ENCODE measurements at regions not wholly inside any gene's neighbourhood (a gene's known extent, or its start where the extent isn't known, plus 50 kb on each side); places are given as distances from the start of the nearest gene placed in this dataset.

DNA sequence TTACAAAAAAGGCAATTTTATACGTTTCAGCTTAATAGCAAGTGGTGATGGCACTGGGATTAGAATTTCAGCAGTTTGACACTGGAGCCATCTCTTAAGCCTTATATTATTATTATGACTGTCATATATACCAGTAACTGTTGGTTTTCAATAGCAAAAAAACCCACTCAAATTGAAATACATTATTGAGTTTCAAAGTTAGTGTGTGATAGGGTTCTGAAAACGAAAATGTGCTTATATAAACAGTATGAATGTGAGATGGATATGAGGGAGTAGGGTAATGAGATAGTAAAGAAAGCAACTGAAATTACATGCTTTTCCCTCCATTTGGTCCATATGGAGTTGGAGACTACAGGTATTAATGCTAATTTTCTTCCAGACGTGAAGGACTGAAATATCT lies 68.6 kb upstream of the ACTBL2 start:
- H3K9me2 ChIP-seq (ENCODE audit: low read depth, low read length), result no peaks in the 10 kb centered on the region
- no peaks in the 10 kb centered on the region for H3K79me2 ChIP-seq (ENCODE audit: insufficient read depth, low read length)
- H3K27ac ChIP-seq (ENCODE audit: low read depth, low read length, poor library complexity, severe bottlenecking), result no peak overlapping the region
- H3K4me1 ChIP-seq (ENCODE audit: insufficient read depth, low read length, severe bottlenecking), result no peaks in the 10 kb centered on the region
- H3K4me3 ChIP-seq (ENCODE audit: low read depth, low read length, poor library complexity, severe bottlenecking), result no peak overlapping the region
- no peaks in the 10 kb centered on the region for H3K27me3 ChIP-seq (ENCODE audit: insufficient read depth, low read length)
- H3K36me3 ChIP-seq (ENCODE audit: insufficient read depth, low read length), result no peaks in the 10 kb centered on the region
- no peak overlapping the region for H3K9ac ChIP-seq (ENCODE audit: low read length)
- no peaks in the 10 kb centered on the region for H3F3A ChIP-seq (ENCODE audit: insufficient read depth, low read length)
- H2AFZ ChIP-seq (ENCODE audit: low read length), result no peak overlapping the region
- H3K9me3 ChIP-seq (ENCODE audit: low read length), result no peaks in the 10 kb centered on the region
- H4K20me1 ChIP-seq (ENCODE audit: insufficient read depth, low read length), result no peaks in the 10 kb centered on the region
- H3K4me2 ChIP-seq (ENCODE audit: low read length), result no peak overlapping the region
- TF ChIP-seq, protein P1, sequence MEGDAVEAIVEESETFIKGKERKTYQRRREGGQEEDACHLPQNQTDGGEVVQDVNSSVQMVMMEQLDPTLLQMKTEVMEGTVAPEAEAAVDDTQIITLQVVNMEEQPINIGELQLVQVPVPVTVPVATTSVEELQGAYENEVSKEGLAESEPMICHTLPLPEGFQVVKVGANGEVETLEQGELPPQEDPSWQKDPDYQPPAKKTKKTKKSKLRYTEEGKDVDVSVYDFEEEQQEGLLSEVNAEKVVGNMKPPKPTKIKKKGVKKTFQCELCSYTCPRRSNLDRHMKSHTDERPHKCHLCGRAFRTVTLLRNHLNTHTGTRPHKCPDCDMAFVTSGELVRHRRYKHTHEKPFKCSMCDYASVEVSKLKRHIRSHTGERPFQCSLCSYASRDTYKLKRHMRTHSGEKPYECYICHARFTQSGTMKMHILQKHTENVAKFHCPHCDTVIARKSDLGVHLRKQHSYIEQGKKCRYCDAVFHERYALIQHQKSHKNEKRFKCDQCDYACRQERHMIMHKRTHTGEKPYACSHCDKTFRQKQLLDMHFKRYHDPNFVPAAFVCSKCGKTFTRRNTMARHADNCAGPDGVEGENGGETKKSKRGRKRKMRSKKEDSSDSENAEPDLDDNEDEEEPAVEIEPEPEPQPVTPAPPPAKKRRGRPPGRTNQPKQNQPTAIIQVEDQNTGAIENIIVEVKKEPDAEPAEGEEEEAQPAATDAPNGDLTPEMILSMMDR (IDR thresholded peaks at IDR 0.05; ENCODE audit: low read length), result no peak
- no peak for TF ChIP-seq EZH2 (IDR thresholded peaks at IDR 0.05; ENCODE audit: borderline replicate concordance, low read length)

DNA sequence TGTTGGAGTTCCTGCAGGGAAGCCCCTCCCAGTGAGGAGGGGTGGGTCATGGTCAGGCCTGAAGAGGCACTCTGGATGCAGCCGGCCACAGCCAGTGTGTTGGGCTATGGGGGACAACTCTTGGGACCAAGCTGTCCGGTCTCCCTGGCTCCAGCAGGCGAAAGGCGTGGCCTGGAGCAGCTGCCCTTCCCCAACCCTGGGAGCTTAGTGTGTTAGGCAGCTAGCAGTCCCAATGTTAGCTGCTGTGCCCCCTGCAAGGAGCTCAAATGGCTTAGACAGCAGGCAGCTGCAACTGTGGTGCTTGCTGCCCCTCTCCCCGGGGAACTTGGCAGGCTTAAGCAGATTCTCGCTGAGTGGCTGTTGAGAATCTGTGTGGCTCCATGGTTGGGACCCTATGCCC lies 67.5 kb upstream of the ACTBL2 start:
- Histone ChIP-seq H3K9me3 (ENCODE audit: low read length) (no peaks in the 10 kb centered on the region), H3K9ac (ENCODE audit: low read length) (no peak overlapping the region), H3K4me1 (ENCODE audit: insufficient read depth, low read length, severe bottlenecking) (no peaks in the 10 kb centered on the region), H3F3A (ENCODE audit: insufficient read depth, low read length) (no peaks in the 10 kb centered on the region), H3K27me3 (ENCODE audit: insufficient read depth, low read length) (no peaks in the 10 kb centered on the region), H3K79me2 (ENCODE audit: insufficient read depth, low read length) (no peaks in the 10 kb centered on the region), H3K4me3 (ENCODE audit: low read depth, low read length, poor library complexity, severe bottlenecking) (no peak overlapping the region), H3K36me3 (ENCODE audit: insufficient read depth, low read length) (no peaks in the 10 kb centered on the region), H4K20me1 (ENCODE audit: insufficient read depth, low read length) (no peaks in the 10 kb centered on the region), H3K9me2 (ENCODE audit: low read depth, low read length) (no peaks in the 10 kb centered on the region), H2AFZ (ENCODE audit: low read length) (no peak overlapping the region), H3K27ac (ENCODE audit: low read depth, low read length, poor library complexity, severe bottlenecking) (no peak overlapping the region), H3K4me2 (ENCODE audit: low read length) (no peak overlapping the region)
- TF ChIP-seq, protein P1 (IDR thresholded peaks at IDR 0.05; ENCODE audit: low read length), result no peak
- no peak for TF ChIP-seq EZH2 (IDR thresholded peaks at IDR 0.05; ENCODE audit: borderline replicate concordance, low read length)

DNA sequence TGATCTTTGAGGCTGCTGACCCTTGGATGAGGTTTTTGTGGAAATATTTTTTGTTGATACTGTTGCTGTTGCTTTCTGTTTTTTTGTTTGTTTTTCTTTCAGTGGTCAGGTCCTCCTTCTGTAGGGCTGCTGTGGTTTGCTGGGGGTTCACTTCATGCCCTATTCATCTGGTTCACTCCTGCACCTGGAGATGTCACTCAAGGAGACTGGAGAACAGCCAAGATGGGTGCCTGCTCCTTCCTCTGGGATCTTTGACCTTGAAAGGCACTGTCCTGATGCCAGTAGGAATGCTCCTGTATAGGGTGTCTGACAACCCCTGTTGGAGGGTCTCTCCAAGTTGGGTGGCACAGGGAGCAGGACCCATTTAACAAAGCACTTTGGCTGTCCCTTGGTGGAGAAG lies 67.0 kb upstream of the ACTBL2 start:
- H3K4me3 ChIP-seq (ENCODE audit: low read depth, low read length, poor library complexity, severe bottlenecking), result no peak overlapping the region
- no peak for TF ChIP-seq EZH2 (IDR thresholded peaks at IDR 0.05; ENCODE audit: borderline replicate concordance, low read length)
- TF ChIP-seq, protein P1 (IDR thresholded peaks at IDR 0.05; ENCODE audit: low read length), result no peak
- H3K36me3 ChIP-seq (ENCODE audit: insufficient read depth, low read length), result no peaks in the 10 kb centered on the region
- no peaks in the 10 kb centered on the region for H4K20me1 ChIP-seq (ENCODE audit: insufficient read depth, low read length)
- H3F3A ChIP-seq (ENCODE audit: insufficient read depth, low read length), result no peaks in the 10 kb centered on the region
- no peak overlapping the region for H3K4me2 ChIP-seq (ENCODE audit: low read length)
- no peaks in the 10 kb centered on the region for H3K4me1 ChIP-seq (ENCODE audit: insufficient read depth, low read length, severe bottlenecking)
- no peaks in the 10 kb centered on the region for H3K79me2 ChIP-seq (ENCODE audit: insufficient read depth, low read length)
- H3K9ac ChIP-seq (ENCODE audit: low read length), result no peak overlapping the region
- H3K27me3 ChIP-seq (ENCODE audit: insufficient read depth, low read length), result no peaks in the 10 kb centered on the region
- H3K9me3 ChIP-seq (ENCODE audit: low read length), result no peaks in the 10 kb centered on the region
- no peaks in the 10 kb centered on the region for H3K9me2 ChIP-seq (ENCODE audit: low read depth, low read length)
- H2AFZ ChIP-seq (ENCODE audit: low read length), result no peak overlapping the region
- H3K27ac ChIP-seq (ENCODE audit: low read depth, low read length, poor library complexity, severe bottlenecking), result no peak overlapping the region
